ENCODE measurements at regions not wholly inside any gene's neighbourhood (a gene's known extent, or its start where the extent isn't known, plus 50 kb on each side); places are given as distances from the start of the nearest gene placed in this dataset.

DNA sequence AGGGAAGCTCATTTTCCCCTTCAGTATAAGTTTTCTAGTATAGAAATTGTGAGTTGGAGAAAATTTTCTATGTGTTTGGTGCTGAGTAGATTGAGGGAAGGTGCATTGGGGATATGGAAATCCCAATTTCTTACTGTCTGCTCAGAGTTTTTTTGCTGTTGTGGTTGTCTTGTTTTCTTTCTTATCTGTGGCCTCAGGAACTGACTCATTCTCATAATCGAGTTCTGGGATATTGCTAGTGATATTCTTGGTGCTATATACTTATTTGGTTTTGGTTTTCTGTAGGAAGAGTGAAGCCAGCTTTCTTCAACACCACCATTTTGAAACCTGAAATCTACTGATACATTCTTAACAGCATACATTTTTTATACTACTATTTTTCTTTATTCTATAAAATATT is 869.2 kb downstream of the DIPK2A start:
- no peak for TF ChIP-seq POLR2A (IDR thresholded peaks at IDR 0.05; ENCODE audit: low read depth, low read length)
- no peak for TF ChIP-seq POLR2AphosphoS5 (IDR thresholded peaks at IDR 0.05; ENCODE audit: low read depth, low read length)
- no peak for TF ChIP-seq TAF1 (IDR thresholded peaks at IDR 0.05; ENCODE audit: borderline replicate concordance, low read depth, low read length)
